Osteocyte (in vitro differentiated cells): ENCODE measurements at regions not wholly inside any gene's neighbourhood (a gene's known extent, or its start where the extent isn't known, plus 50 kb on each side); places are given as distances from the start of the nearest gene placed in this dataset.
"Not testable (repeated sequence)": the region's sequence is repeated elsewhere in the genome, so short reads cannot be mapped to it uniquely, and the experiment has no call there.

Experiments
- DNase-seq: peaks from one replicate; pipeline ENCODE4 v3.0.0; 2021; ENCODE audit warnings: mixed read lengths; ENCODE audit not compliant: unreplicated experiment; ENCODE audit errors: extremely low spot score
- H3K27ac Mint-ChIP-seq: one replicate; pipeline ENCODE4 v1.8.0; 2021; ENCODE audit warnings: mild to moderate bottlenecking, mixed read lengths; ENCODE audit not compliant: unreplicated experiment
- H3K27me3 Mint-ChIP-seq: one replicate; pipeline ENCODE4 v1.8.0; 2021; ENCODE audit warnings: mixed read lengths; ENCODE audit not compliant: unreplicated experiment
- H3K36me3 Mint-ChIP-seq: one replicate; pipeline ENCODE4 v1.8.0; 2021; ENCODE audit warnings: mixed read lengths; ENCODE audit not compliant: unreplicated experiment
- H3K4me1 Mint-ChIP-seq: one replicate; pipeline ENCODE4 v1.8.0; 2021; ENCODE audit warnings: mixed read lengths; ENCODE audit not compliant: unreplicated experiment
- H3K4me3 Mint-ChIP-seq: one replicate; pipeline ENCODE4 v1.8.0; 2021; ENCODE audit warnings: mild to moderate bottlenecking, moderate library complexity, mixed read lengths; ENCODE audit not compliant: unreplicated experiment
- H3K9me3 Mint-ChIP-seq: one replicate; pipeline ENCODE4 v1.8.0; 2021; ENCODE audit warnings: mixed read lengths; ENCODE audit not compliant: unreplicated experiment
- TF ChIP-seq, protein P1 (sequence below): fragments of 200-600 bp; sonication (generic); IDR thresholded peaks from 2 replicates; pipeline ENCODE4 v1.5.0; 2021; ENCODE audit warnings: antibody characterized with exemption, mild to moderate bottlenecking, moderate library complexity

DNA sequence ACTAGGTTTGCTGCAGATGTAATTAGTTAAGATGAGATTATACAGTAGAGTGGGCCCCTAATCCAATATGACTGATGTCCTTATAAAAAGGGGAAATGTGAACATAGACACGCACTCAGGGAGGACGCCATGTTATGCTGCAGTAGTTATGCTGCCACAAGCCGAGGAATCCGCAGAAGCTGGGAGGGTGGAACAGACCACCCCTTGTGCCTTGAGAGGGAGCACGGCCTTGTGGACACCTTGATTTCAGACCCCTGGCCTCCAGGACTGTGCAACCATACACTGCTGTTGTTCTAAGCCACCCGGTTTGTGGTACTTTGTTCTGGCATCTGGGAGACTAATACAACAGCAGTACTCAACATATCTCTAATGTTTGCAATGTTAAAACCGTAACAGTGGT lies 57.9 kb upstream of the HIVEP3 start:
- no peaks in the 10 kb centered on the region for H3K9me3 Mint-ChIP-seq
- no peak overlapping the region for H3K4me3 Mint-ChIP-seq
- no peak overlapping the region for H3K27ac Mint-ChIP-seq
- H3K27me3 Mint-ChIP-seq = peaks cover 14% of the 10 kb centered on the region
- H3K4me1 Mint-ChIP-seq = no peaks in the 10 kb centered on the region
- DNase-seq = peak; percentile 67
- H3K36me3 Mint-ChIP-seq = no peaks in the 10 kb centered on the region
- TF ChIP-seq, protein P1, sequence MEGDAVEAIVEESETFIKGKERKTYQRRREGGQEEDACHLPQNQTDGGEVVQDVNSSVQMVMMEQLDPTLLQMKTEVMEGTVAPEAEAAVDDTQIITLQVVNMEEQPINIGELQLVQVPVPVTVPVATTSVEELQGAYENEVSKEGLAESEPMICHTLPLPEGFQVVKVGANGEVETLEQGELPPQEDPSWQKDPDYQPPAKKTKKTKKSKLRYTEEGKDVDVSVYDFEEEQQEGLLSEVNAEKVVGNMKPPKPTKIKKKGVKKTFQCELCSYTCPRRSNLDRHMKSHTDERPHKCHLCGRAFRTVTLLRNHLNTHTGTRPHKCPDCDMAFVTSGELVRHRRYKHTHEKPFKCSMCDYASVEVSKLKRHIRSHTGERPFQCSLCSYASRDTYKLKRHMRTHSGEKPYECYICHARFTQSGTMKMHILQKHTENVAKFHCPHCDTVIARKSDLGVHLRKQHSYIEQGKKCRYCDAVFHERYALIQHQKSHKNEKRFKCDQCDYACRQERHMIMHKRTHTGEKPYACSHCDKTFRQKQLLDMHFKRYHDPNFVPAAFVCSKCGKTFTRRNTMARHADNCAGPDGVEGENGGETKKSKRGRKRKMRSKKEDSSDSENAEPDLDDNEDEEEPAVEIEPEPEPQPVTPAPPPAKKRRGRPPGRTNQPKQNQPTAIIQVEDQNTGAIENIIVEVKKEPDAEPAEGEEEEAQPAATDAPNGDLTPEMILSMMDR = no peak

- H3K36me3 Mint-ChIP-seq = no peaks in the 10 kb centered on the region
- no peak overlapping the region for H3K4me3 Mint-ChIP-seq
- H3K27ac Mint-ChIP-seq = no peak overlapping the region
- H3K9me3 Mint-ChIP-seq = no peaks in the 10 kb centered on the region
- peaks cover 18% of the 10 kb centered on the region for H3K27me3 Mint-ChIP-seq
- H3K4me1 Mint-ChIP-seq = no peaks in the 10 kb centered on the region
- TF ChIP-seq, protein P1 = no peak
- DNase-seq = no peak
Observed at GRCh38 chr1:41975850-41976569, 57.3 kb upstream of the HIVEP3 start.

DNA sequence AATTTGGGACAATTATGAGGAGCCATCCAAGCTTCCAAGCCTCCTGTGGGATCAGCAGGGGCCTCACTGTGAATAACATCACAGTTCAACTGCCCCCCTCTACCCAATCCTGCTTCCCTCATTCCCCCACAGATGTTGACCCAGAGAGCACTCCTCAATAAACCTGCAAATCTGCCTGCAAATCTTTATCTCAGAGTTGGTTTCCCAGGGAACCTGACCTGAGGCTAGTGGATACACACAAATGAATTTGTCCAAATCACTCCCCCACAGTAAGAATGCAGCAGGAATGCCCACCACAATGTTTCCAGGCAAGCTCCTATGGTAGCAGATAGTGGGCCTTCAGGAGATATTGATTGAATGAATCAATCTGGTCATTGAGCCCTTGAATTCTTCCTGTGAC lies 56.4 kb upstream of the HIVEP3 start:
- no peaks in the 10 kb centered on the region for H3K9me3 Mint-ChIP-seq
- TF ChIP-seq, protein P1 = no peak
- H3K27ac Mint-ChIP-seq = no peak overlapping the region
- peak; percentile 51 for DNase-seq
- no peaks in the 10 kb centered on the region for H3K36me3 Mint-ChIP-seq
- H3K27me3 Mint-ChIP-seq = peaks cover 22% of the 10 kb centered on the region
- H3K4me1 Mint-ChIP-seq = no peaks in the 10 kb centered on the region
- no peak overlapping the region for H3K4me3 Mint-ChIP-seq

DNA sequence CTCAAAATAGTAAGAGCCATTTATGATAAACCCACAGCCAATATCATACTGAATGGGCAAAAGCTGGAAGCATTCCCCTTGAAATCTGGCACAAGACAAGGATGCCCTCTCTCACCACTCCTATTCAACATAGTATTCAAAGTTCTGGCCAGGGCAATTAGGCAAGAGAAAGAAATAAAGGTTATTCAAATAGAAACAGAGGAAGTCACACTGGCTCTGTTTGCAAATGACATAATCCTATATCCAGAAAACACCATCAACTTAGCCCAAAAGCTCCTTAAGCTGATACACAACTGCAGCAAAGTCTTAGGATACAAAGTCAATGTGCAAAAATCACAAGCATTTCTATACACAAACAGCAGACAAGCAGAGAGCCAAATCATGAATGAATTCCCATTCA lies 49.8 kb upstream of the HIVEP3 start:
- H3K36me3 Mint-ChIP-seq, DNase-seq, H3K4me3 Mint-ChIP-seq, H3K4me1 Mint-ChIP-seq, H3K9me3 Mint-ChIP-seq, H3K27ac Mint-ChIP-seq: not testable (repeated sequence)
- peaks cover 46% of the 10 kb centered on the region for H3K27me3 Mint-ChIP-seq
